ENCODE measurements at regions not wholly inside any gene's neighbourhood (a gene's known extent, or its start where the extent isn't known, plus 50 kb on each side); places are given as distances from the start of the nearest gene placed in this dataset.
"Not testable (repeated sequence)": the region's sequence is repeated elsewhere in the genome, so short reads cannot be mapped to it uniquely, and the experiment has no call there.

DNA sequence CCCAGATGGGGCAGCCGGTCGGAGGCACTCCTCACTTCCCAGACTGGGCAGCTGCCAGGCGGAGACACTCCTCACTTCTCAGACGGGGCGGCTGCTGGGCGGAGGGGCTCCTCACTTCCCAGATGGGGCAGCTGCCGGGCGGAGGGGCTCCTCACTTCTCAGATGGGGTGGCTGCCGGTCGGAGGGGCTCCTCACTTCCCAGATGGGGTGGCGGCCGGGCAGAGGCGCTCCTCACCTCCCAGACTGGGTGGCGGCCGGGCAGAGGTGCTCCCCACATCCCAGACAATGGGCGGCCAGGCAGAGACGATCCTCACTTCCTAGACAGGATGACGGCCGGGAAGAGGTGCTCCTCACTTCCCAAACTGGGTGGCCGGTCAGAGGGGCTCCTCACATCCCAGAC is 55.2 kb upstream of the DHRS4 start:
- not testable (repeated sequence) for DNase-seq

DNA sequence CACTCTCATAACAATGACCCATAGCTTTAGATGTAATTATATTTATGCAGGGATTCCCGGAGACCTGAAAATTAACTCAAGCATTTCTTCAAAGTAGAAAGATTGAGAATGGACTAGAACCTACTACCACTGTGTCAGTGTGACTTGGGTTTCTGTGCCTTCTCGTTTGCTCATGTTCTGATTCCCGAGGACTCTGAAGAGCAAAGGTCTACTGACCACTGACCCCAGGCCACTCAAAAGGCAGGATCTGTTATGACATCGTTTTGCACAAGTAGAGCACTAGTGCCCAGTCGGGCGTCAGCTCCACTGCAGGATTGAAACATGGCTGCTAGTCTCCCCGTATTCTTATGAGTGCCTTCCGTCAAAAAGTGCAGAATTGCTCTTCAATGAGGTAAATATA is 53.8 kb upstream of the DHRS4 start:
- DNase-seq = no peak

DNA sequence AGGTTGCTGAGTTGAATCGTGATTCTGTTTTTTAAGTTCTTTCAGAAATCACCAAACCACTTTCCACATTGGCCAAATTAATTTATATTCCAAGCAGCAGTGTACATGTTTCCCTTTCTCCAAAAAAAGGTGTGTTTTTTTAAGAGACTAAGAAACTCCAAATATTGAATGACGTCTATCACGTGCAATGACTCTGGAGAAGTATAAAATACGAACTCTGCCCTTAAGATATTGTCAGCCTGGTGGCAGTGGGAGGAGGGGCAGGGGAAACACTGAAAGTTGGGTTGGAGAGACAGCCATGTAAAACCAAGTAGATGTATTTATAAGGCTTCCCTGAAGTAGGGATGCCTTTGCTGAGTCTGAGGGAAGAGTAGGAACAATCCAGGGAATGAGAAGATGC is 50.1 kb upstream of the DHRS4 start:
- no peak for DNase-seq
